HG03442 (cell line): ENCODE measurements at regions not wholly inside any gene's neighbourhood (a gene's known extent, or its start where the extent isn't known, plus 50 kb on each side); places are given as distances from the start of the nearest gene placed in this dataset.

Experiments
- ATAC-seq: cut with Tn5 transposase; IDR thresholded peaks from one replicate; pipeline ENCODE4 v1.9.1; 2021; ENCODE audit warnings: mild to moderate bottlenecking, moderate library complexity; ENCODE audit not compliant: unreplicated experiment

DNA sequence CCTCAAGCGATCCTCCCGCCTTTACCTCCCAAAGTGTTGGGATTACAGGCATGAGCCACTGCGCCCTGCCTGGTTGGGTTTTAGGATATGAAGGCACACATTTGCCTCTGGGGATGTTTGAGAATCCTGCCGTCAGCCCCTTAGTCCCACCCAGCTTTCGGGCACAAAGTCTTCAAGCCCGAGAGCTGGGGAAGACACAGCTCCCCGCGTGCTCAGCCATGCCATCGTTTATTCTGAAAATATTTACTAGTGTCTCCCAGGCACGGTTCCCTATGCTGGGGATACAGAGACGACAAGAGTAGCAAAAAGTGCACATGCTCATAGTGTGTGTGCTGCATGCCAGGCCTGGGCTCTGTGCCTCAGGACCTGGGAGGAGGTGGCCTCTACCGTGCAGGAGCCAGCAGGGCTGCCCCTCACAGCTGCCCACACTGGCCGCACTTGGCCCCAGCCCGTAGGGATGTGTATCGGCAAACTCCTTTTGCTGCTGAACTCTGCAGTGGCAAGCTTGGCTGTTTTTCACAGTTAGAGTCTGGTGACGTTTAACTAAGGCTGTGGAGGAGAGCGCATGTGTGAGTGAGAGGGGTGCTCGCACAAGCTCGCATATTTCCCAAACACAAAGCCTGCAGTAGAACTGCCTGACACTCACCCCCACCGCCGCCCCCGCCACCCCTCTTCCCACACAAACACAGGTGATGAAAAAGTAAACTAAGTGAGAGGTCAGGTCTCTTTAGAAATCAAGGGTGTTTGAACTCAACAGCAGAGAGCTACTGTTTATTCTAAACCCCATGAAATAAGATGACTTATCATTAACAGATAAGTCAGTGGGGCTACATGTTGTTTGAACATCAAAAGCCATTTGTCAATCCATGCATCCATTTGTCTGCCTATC is 266.4 kb downstream of the MRTFB start:
- ATAC-seq: no peak

- no peak for ATAC-seq
These were observed 264.2 kb downstream of the MRTFB start for GRCh38 chr16:14335297-14335696.

DNA sequence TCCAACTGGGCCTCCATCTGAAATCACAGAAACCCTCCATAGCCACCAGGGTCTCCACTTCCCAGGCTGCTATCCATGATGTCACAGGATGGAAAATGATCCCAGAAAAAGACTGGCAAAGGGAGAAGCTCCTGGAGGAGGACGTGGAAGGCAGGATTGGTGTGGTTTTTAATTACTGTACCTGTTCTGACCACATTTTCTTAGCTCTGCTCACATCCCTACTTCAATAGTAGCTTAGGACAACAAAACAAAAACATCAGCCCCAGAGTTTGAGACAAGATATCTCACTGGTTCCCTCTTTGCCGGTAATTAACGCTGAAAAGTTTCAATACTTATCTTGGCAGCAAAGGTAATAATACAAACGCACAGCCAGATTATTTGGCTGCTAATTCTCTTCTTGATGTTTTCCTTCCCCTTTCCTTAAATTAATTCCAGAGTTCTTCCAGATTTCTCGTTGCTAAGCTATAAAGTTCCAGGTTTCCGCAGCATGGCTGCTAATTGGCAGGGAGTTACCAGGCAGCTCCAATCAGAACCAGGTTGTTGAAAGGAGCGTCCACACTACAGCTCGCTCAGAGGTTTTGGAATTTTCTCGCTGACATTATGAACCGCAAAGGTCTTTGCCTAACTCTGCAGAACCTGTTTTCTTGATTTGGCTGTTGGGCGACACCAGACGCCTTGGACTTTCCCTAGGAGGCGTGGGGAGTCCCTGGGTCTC is 263.4 kb downstream of the MRTFB start:
- ATAC-seq: no peak

DNA sequence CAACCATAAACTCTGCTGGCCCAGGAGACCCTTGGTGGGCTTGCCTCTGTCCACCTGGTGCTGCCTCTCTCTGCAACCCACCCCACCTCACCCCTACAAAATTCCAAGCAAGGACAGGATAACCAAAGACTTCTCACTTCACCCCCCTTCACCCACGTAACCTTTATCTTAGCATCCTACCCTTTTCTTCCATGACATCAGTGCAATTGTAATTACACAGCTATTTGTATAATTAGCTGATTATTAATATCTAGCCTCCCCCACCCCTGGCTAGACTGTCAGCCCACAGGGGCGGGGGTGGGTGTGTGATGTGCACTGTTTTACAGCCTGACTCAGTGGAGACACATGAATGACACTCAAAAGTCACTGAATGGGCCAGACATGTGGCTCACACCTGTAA is 262.2 kb downstream of the MRTFB start:
- ATAC-seq: no peak

DNA sequence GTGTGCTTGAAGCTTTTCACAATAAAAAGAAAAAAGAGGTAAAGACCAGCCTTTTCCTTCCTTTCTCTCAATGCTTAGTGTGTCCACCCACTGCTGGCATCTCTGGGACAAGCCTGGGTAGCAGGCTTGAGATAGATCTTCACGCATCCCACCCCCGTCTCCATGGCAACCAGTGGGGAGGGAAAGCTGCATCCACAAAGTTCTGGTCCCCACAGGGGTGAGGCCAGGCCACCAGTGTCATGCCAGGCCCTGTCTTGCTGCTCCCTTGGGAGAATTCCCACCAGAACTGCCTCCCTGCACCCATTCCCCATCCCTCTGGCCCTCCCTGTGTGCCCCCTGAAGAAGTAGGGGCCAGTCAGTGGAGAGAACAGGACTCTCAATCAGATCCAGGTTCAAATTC is 259.9 kb downstream of the MRTFB start:
- ATAC-seq: no peak

- ATAC-seq: no peak
These were observed 258.7 kb downstream of the MRTFB start for GRCh38 chr16:14329727-14330350.

DNA sequence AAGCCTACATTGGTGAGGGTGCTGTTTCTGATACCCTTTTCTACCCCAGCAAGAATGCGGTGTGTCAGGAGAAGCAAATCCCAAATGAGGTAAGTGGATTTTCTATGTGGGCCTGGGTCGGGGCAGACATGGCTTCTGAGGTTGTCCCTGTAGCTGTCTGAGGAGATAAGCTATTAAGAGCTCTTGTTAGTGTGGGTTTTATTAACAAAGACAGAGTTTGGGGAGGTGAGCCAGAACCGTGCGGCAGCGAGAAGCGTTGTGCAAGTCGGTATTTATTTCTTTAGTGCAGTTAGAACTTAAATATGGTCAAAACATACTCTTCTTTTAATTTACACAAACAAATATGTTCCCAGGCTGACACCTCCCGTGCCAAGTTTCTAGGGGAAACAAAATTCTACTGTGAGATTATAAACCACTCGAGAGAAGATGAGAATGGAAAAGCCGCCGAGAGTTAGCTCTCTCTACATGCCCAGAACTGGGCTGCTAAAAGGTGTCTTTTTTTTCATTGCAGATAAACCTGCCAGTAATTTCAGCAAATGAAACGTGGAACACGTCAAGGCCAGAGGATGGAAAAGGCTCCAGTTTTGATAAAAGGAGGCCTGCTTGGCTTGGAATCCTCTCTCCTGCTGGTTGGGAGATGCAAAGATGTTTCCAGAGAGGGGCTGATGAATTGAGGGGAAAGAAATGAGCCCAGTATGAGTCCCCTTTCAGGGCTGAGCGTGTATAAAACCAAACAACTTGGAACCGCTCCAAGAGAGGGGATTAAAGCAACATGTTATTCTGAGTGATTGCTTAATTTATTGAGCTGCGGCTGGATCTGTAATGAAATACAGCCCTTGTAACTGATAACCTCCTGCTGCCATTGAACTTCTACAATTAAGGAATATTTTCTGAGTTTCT is 254.6 kb downstream of the MRTFB start:
- ATAC-seq: no peak

- ATAC-seq: no peak
These were observed 253.5 kb downstream of the MRTFB start for GRCh38 chr16:14324581-14324980.

DNA sequence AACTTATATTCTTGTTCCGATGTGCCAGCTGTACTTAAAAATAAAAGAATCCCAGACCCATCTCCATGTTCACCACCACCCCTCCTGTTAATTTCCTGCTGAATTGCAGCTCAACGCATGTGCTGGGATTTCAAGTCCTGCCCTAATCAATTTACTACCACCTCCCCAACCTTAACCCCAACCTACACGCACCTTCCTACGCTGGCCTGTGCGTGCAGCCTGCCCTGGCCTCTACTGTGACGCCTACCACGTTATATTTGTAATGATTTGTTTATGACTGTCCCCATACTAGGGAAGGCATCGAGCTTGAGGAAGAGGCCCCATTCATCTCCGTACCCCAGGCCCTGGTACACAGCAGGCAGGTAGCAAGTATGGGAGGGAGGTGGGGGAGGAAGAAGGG is 251.1 kb downstream of the MRTFB start:
- no peak for ATAC-seq

DNA sequence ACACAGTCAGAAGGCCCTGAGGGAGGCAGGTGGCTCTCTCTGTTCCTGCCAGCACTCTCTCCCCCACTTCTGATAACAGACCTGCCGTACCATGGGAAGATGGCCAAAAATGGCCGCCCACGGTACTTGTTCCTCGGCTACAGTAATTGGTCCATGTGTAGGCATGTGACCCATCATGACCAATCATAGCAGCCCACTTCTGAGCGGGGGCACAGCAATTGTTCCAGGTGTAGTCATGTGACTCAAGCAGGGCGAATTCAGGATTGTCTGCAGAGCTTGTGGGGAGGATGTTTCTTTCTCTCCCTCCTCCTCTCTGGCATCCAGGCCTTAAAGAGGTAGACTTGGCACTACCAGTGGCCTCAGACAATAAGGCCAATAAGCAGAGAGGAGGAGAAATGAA is 250.4 kb downstream of the MRTFB start:
- no peak for ATAC-seq

GRCh38 chr16:14320406-14320805 is 249.3 kb downstream of the MRTFB start:
- ATAC-seq: no peak
